Endothelial cell of umbilical vein (primary cell): ENCODE measurements at regions not wholly inside any gene's neighbourhood (a gene's known extent, or its start where the extent isn't known, plus 50 kb on each side); places are given as distances from the start of the nearest gene placed in this dataset.

ENCODE experiments used
- BruUV-seq: library from RNA; stranded (reverse); fragments of 400-500 nt; replicated peaks from 2 replicates; lab custom pipeline; 2021; lab: Mats Ljungman, UMichigan
- CTCF ChIA-PET: fragments of 300-600, 350-600 bp; sonication (Branson Sonifier 250); formaldehyde crosslinking; loops from one replicate; lab custom pipeline; 2021; ENCODE audit warnings: antibody characterized with exemption, inconsistent platforms; lab: Charles Lee
- POLR2A ChIA-PET: fragments of 300-600, 350-600 bp; sonication (Branson Sonifier 250); formaldehyde crosslinking; loops from one replicate; lab custom pipeline; 2021; ENCODE audit warnings: antibody characterized with exemption, inconsistent platforms; lab: Charles Lee
- DNase-seq: peaks from one replicate; pipeline ENCODE4 v3.0.0-alpha.2; 2011; ENCODE audit warnings: low read depth, low spot score
- FAIRE-seq: peaks from 2 replicates; lab custom pipeline; 2011; peaks lifted over from hg19 to GRCh38; lab: Jason Lieb, UNC
- H2AFZ ChIP-seq: 2 replicates; pipeline ENCODE4 v1.6.0; 2012; ENCODE audit warnings: low read depth, low read length, control low read depth, inconsistent platforms
- H3K27ac ChIP-seq: 2 replicates; pipeline ENCODE4 v1.5.1; 2011; ENCODE audit warnings: low read depth, mild to moderate bottlenecking, control low read depth, low read length, moderate library complexity; ENCODE audit not compliant: insufficient read depth
- H3K27me3 ChIP-seq, 2 experiments: 2 replicates each; pipeline versions ENCODE4 v1.6.0 to v1.6.1; 2011; ENCODE audit warnings: low read length in 2 of 2, mixed read lengths in 1 of 2; ENCODE audit not compliant: control insufficient read depth in 2 of 2, insufficient read depth in 2 of 2
- H3K36me3 ChIP-seq, 2 experiments: 2 replicates in 1 of 2; 3 replicates in 1 of 2; pipeline ENCODE4 v1.5.1; 2011; ENCODE audit warnings: low read length in 2 of 2, mild to moderate bottlenecking in 1 of 2, moderate library complexity in 1 of 2; ENCODE audit not compliant: control insufficient read depth in 2 of 2, insufficient read depth in 2 of 2; ENCODE audit errors: extremely low read depth in 1 of 2
- H3K4me1 ChIP-seq: 3 replicates; pipeline ENCODE4 v1.5.1; 2011; ENCODE audit warnings: mild to moderate bottlenecking, low read length; ENCODE audit not compliant: control insufficient read depth, insufficient read depth; ENCODE audit errors: extremely low read depth
- H3K4me2 ChIP-seq: 2 replicates; pipeline ENCODE4 v1.6.1; 2011; ENCODE audit warnings: low read length, control low read depth, mixed read lengths; ENCODE audit not compliant: insufficient read depth
- H3K4me3 ChIP-seq, 3 experiments: fragments of 200-600 bp in 1 of 3; sonication (generic), shearing (Covaris generic) in 1 of 3; replicated peaks in 1 of 3; 2 replicates each; pipeline ENCODE4 v1.5.1; 2011 to 2016; ENCODE audit warnings: control low read depth in 3 of 3, low read length in 3 of 3, mild to moderate bottlenecking in 2 of 3, inconsistent platforms in 1 of 3, low read depth in 1 of 3, moderate library complexity in 1 of 3; ENCODE audit not compliant: insufficient read depth in 1 of 3
- H3K79me2 ChIP-seq: 2 replicates; pipeline ENCODE4 v1.6.0; 2012; ENCODE audit warnings: low read length, inconsistent platforms; ENCODE audit not compliant: control insufficient read depth, insufficient read depth
- H3K9ac ChIP-seq: replicated peaks from 2 replicates; pipeline ENCODE3; 2011; ENCODE audit warnings: low read length, control low read depth; ENCODE audit not compliant: insufficient read depth; ENCODE audit errors: extremely low read depth
- H3K9me1 ChIP-seq: replicated peaks from 3 replicates; pipeline ENCODE4 v1.6.0; 2011; ENCODE audit warnings: mild to moderate bottlenecking, low read length; ENCODE audit not compliant: control insufficient read depth, insufficient read depth; ENCODE audit errors: extremely low read depth
- H3K9me3 ChIP-seq: replicated peaks from 2 replicates; pipeline ENCODE4 v1.5.1; 2012; ENCODE audit warnings: low read length, inconsistent platforms; ENCODE audit not compliant: control insufficient read depth, insufficient read depth
- H4K20me1 ChIP-seq: replicated peaks from 2 replicates; pipeline ENCODE3; 2011; ENCODE audit warnings: mild to moderate bottlenecking, low read length; ENCODE audit not compliant: control insufficient read depth, insufficient read depth; ENCODE audit errors: extremely low read depth
- EZH2 ChIP-seq: IDR thresholded peaks from 2 replicates; pipeline ENCODE4 v1.6.1; 2012; ENCODE audit warnings: borderline replicate concordance, low read depth, mild to moderate bottlenecking, moderate library complexity, low read length, inconsistent platforms; ENCODE audit not compliant: severe bottlenecking
- FOS ChIP-seq: IDR thresholded peaks from 2 replicates; pipeline ENCODE4 v1.6.1; 2011; ENCODE audit warnings: mild to moderate bottlenecking, low read length, moderate library complexity, borderline replicate concordance; ENCODE audit not compliant: insufficient read depth
- GATA2 ChIP-seq: IDR thresholded peaks from 2 replicates; pipeline ENCODE4 v1.7.0; 2011; ENCODE audit warnings: low read depth, mild to moderate bottlenecking, moderate library complexity, mixed read lengths, low read length; ENCODE audit not compliant: insufficient read length, insufficient read depth
- JUN ChIP-seq: IDR thresholded peaks from 2 replicates; pipeline ENCODE4 v1.6.1; 2011; ENCODE audit warnings: borderline replicate concordance, low read depth; ENCODE audit not compliant: insufficient read length, insufficient read depth
- MYC ChIP-seq: IDR thresholded peaks from one replicate; pipeline ENCODE4 v1.6.1; 2011; ENCODE audit warnings: mild to moderate bottlenecking, low read depth, low read length
- POLR2A ChIP-seq: IDR thresholded peaks from 2 replicates; pipeline ENCODE4 v1.6.1; 2012; ENCODE audit warnings: low read depth, mild to moderate bottlenecking, control low read depth, low read length
- POLR2AphosphoS5 ChIP-seq: IDR thresholded peaks from 2 replicates; pipeline ENCODE4 v1.6.1; 2012; ENCODE audit warnings: low read depth, mild to moderate bottlenecking, control low read depth, low read length, moderate library complexity; ENCODE audit not compliant: insufficient read depth
- dilution Hi-C: fragments of 300-500 bp; cut with MboI; formaldehyde crosslinking; loops from one replicate; pipeline ENCODE4 v1.15.0; 2019; ENCODE audit warnings: low sequenced_read_pairs; ENCODE audit not compliant: extremely low pct_ligation_motif_present
- intact Hi-C: fragments of 100-400 bp; cut with micrococcal nuclease; formaldehyde crosslinking; loops from one replicate; pipeline ENCODE4 v1.10.0; 2022
- TF ChIP-seq, protein P1 (sequence below): IDR thresholded peaks from 2 replicates; pipeline ENCODE4 v1.6.1; 2011; ENCODE audit not compliant: insufficient read depth, insufficient read length
- TF ChIP-seq, protein P2 (sequence below), 2 donors: IDR thresholded peaks; 1 replicate in 1 of 2; 2 replicates in 1 of 2; pipeline ENCODE4 v1.5.1; 2011; ENCODE audit warnings: low read length in 2 of 2, mild to moderate bottlenecking in 2 of 2, moderate library complexity in 2 of 2, control low read depth in 1 of 2, inconsistent platforms in 1 of 2, low read depth in 1 of 2; ENCODE audit not compliant: insufficient read depth in 1 of 2; ENCODE audit errors: extremely low read depth in 1 of 2

DNA sequence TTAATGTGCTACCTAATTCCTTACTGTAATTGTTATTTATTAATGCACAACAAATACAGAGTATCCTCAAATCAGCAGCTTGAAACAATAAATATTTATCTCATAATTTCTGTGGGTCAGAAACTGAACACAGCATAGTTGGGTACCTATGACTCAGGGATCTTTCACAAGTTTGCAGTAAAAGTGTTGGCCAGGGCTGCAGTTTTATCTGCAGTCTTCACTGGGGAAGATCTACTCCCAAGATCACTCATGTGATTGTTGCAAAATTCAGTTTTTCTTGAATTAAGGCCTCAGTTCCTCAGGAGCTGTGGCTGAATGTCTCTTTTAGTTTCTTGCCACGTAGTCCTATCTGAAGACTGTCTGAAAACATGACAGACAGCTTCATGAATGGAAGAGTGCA lies 237.8 kb downstream of the ZWINT start:
- Histone ChIP-seq H3K9ac (no peak overlapping the region), H3K27ac (no peak overlapping the region), H3K4me1 (no peaks in the 10 kb centered on the region), H3K36me3 (no peaks in the 10 kb centered on the region), H3K27me3 (no peaks in the 10 kb centered on the region), H3K9me3 (peaks cover 2% of the 10 kb centered on the region), H3K9me1 (no peaks in the 10 kb centered on the region), H2AFZ (no peak overlapping the region), H3K79me2 (no peaks in the 10 kb centered on the region), H3K4me2 (no peak overlapping the region), H4K20me1 (no peaks in the 10 kb centered on the region), H3K4me3 (no peak overlapping the region)
- POLR2A ChIA-PET = no interaction called here
- no TSS peak for BruUV-seq
- CTCF ChIA-PET = no interaction called here
- TF ChIP-seq FOS (no peak), POLR2AphosphoS5 (no peak), EZH2 (no peak), JUN (no peak), GATA2 (no peak), MYC (no peak), POLR2A (no peak)
- TF ChIP-seq, protein P1, sequence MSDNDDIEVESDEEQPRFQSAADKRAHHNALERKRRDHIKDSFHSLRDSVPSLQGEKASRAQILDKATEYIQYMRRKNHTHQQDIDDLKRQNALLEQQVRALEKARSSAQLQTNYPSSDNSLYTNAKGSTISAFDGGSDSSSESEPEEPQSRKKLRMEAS = no peak
- TF ChIP-seq, protein P2, sequence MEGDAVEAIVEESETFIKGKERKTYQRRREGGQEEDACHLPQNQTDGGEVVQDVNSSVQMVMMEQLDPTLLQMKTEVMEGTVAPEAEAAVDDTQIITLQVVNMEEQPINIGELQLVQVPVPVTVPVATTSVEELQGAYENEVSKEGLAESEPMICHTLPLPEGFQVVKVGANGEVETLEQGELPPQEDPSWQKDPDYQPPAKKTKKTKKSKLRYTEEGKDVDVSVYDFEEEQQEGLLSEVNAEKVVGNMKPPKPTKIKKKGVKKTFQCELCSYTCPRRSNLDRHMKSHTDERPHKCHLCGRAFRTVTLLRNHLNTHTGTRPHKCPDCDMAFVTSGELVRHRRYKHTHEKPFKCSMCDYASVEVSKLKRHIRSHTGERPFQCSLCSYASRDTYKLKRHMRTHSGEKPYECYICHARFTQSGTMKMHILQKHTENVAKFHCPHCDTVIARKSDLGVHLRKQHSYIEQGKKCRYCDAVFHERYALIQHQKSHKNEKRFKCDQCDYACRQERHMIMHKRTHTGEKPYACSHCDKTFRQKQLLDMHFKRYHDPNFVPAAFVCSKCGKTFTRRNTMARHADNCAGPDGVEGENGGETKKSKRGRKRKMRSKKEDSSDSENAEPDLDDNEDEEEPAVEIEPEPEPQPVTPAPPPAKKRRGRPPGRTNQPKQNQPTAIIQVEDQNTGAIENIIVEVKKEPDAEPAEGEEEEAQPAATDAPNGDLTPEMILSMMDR (IDR thresholded peaks at IDR 0.05; ENCODE audit: extremely low read depth in 1 of 2, insufficient read depth in 1 of 2, low read depth in 1 of 2, low read length in 2 of 2) = no peak
- DNase-seq = no peak
- FAIRE-seq = no peak
- dilution Hi-C loops = no loop called here
- intact Hi-C loops = no loop called here
